ENCODE measurements at regions not wholly inside any gene's neighbourhood (a gene's known extent, or its start where the extent isn't known, plus 50 kb on each side); places are given as distances from the start of the nearest gene placed in this dataset.

- TF ChIP-seq EZH2 (IDR thresholded peaks at IDR 0.05; ENCODE audit: borderline replicate concordance, low read depth, low read length, severe bottlenecking), result no peak
- TF ChIP-seq CTCF (IDR thresholded peaks at IDR 0.05; ENCODE audit: borderline replicate concordance, extremely low read depth, low read length, poor library complexity, severe bottlenecking), result no peak
Measured at GRCh38 chr2:136247204-136247950, 129.4 kb upstream of the CXCR4 start.

All from DND-41 (cell line).